ENCODE measurements at regions not wholly inside any gene's neighbourhood (a gene's known extent, or its start where the extent isn't known, plus 50 kb on each side); places are given as distances from the start of the nearest gene placed in this dataset.
"Not testable (repeated sequence)": the region's sequence is repeated elsewhere in the genome, so short reads cannot be mapped to it uniquely, and the experiment has no call there.

DNA sequence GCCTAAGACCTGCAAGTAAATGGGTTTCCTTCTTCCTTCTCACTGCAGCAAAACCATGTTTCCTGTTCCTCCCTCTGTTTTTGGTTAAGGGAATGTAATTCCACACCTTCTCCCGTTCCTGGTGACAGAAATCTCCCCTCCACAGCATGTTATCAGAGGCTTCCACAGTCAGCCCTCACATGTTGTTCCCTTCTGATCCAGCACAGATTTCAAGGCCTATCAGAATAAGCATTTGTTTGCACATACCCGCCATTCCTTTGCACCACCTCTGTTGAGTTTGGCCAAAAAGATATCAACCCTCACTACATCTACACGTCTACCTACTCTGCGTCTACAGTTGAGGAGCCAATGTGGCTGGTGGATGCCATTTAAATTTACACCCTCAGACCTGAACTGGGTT is 113.9 kb upstream of the GRM7 start:
- DNase-seq (ENCODE audit: low read depth in 2 of 2) = no peak

DNA sequence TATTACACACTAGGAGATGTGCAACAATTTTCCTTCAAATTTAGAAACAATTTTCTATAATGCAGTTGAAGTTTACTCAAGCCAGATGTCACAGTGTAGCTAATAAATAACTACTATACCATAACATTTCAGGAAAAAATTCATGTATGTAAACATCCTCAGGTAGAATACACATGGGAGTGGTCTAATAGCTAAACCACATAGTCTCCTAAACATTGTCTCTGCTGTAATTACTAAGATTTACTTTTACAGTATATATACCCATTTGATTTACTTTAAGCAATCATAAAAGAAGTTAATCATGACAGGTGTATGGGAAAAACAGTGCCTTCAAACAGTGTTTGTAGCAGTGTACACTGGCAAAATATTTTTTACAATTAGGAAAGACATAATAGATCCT is 110.1 kb upstream of the GRM7 start:
- no peak for DNase-seq (ENCODE audit: low read depth in 2 of 2)

DNA sequence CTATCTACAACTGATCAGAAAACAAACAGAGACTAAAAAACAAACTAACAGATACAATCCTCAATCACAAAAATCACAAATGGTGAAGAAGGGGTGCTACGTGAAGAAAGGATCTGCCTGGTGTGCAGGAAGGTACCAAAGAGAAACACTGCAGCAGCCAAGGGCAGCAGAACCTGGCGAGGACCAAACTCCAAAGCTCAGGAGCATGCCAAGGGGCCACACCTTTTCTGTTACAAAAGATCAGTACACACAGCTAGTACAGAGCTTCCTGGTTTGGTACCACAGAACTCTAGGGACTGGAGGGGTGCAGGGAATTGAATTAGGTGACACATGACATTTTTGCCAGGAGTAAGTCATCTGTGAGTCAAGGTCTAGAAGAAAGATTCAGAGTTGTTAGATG is 107.4 kb upstream of the GRM7 start:
- DNase-seq (ENCODE audit: low read depth in 2 of 2) = no peak

DNA sequence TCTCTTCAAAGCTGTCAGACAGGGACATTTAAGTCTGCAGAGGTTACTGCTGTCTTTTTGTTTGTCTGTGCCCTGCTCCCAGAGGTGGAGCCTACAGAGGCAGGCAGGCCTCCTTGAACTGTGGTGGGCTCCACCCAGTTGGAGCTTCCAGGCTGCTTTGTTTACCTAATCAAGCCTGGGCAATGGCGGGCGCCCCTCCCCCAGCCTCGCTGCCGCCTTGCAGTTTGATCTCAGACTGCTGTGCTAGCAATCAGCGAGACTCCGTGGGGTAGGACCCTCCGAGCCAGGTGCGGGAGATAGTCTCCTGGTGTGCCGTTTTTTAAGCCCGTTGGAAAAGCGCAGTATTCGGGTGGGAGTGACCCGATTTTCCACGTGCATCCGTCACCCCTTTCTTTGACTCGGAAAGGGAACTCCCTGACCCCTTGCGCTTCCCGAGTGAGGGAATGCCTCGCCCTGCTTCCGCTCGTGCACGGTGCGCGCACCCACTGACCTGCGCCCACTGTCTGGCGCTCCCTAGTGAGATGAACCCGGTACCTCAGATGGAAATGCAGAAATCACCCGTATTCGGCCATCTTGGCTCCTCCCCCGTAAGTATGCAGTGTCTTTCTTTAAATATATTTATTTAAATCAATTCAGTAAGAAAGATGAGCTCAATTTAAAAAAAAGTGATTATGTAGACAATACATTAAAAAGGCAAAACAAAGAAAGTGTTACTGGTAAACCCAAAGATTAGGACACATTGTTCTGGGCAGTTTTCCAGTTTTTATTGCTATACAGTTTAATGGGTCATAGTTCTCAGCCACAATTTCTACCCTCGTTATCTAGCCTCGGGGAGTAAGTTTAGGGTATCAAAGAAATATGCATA is 91.2 kb upstream of the GRM7 start:
- not testable (repeated sequence) for DNase-seq (ENCODE audit: low read depth in 2 of 2)

DNA sequence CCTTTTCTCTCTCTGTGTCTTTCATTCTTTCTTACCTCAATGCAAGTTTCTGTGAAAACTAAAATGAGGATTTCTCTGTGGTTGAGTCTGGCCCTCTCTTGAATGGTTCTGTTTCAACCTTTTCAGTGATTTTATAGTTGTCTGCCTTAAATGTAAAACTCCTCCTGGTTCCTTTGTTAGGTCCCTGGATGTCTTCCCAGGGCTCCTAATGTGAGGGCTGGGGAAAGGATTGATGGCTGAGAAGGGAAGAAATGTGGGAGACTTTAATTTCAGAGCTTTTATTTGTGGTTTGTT is 90.6 kb upstream of the GRM7 start:
- DNase-seq (ENCODE audit: low read depth in 2 of 2) = no peak

DNA sequence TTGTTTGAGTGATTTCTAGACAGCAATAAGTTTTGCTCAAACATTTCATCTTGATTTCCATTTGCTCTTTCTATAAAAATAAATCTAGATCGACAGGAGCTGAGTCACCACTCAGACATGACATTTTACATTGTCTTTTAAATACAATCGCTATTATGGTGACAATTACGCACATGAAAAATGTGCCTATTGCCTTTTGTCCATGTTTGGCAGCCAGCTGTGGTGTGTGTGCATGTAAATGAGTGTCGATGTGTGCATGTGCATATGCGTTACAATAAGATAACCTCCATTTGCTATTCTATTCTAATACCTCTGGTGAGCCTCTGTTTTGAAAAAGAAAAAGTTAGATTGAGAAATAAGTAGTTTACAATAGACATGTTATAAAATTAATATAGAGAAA is 89.7 kb upstream of the GRM7 start:
- no peak for DNase-seq (ENCODE audit: low read depth in 2 of 2)

DNA sequence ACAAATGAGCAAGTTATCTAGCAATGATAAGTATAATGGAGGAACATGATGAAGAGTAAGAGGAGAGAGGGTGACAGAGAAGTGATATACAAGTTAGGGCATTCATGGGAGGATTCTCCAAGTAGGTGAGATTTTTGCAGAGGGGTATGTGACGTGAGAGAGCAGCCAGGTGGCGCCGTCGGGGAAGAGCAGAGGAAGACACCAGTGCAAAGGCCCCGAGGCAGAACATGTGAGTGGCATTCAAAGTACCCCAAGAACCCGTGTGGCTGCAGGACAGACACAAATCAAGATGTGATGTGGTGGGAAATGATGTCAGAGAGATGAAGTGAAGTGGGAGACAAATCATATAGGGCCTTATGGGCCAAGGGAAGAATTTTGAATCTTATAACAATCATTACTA is 81.8 kb upstream of the GRM7 start:
- DNase-seq (ENCODE audit: low read depth in 2 of 2) = no peak

DNA sequence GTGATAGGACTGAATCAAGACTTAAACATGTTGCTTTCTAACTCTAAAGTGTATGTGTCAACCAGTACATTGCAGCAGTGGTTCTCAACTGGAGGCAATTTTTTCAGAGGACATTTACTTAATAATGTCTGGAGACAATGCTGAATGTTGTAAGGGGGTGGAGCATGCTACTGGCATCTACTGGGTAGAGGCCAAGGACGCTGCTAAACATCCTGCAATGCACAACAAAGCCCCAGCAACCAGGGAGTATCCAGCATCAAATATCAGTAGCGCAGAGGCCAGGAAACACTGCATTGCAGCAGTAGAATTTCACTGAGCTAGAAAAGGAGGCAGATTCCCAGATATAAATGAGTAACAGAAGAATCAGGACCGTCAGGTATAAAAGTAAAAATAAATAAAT is 79.8 kb upstream of the GRM7 start:
- DNase-seq (ENCODE audit: low read depth in 2 of 2) = no peak

DNA sequence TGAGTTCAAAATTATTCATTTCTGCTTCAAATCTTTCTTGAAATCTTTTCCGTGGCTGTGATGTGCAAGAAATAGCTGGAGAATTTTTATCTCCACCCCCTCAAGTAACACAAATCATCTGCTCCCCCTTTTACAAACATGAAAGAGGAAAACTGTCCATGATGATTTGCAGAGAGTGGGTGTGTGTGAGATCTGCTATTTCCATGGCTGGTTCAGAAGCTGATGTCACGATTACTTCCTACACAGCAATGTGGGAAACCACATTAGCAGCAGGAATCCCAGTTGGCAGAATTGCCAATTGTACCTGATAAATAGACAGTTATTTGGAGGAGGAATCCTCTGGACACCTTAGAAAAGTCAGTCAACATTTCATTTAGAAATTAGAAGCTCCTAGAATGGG is 75.2 kb upstream of the GRM7 start:
- DNase-seq (ENCODE audit: low read depth in 2 of 2) = no peak

DNA sequence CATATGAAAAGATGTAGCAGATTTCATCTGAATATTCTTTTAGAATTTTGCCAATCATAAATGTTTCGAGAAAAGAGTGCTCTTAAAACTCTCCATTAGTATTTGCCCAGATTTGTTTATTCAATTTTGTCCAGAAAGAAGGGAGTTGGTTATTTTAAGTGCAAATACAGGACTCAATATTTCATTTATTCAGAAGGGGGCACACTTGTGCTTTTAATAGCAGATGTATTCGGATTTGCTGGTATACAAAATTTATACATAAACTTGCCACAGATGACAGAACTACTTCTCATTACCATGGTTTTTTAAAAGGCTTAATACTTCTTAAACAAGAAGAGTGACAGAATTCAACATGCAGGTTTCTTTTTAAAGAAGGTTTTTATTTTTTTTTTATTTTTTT is 69.8 kb upstream of the GRM7 start:
- no peak for DNase-seq (ENCODE audit: low read depth in 2 of 2)

DNA sequence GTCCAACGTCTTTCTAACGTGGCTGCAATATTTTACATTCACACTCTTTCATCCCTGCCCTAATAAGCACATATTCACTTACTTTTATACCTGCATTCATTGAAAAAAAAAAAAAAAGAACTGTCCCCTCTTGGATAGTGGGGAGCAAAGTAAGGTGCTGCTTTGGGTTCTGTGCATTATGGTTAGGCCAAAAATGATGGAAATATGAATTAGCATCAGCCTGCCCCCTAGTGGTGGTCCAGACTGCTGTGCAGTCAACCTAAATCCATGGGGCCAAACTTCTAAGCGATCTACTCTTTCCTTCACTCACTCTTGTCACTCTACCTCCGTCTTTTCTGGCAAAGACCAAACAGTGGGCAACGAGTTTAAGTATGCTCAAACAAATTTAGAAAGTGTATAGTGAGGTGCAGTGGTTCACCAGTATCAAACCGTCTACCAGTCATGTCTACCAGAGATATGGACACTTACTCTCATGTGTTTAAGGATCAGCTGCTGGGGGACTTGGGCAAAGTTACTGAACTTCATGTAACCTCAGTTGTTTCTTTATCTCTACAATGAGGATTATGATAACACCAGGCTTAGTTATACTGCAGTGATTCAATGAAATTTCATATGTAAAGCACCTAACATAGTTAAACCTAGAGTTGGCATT is 61.5 kb upstream of the GRM7 start:
- no peak for DNase-seq (ENCODE audit: low read depth in 2 of 2)

DNA sequence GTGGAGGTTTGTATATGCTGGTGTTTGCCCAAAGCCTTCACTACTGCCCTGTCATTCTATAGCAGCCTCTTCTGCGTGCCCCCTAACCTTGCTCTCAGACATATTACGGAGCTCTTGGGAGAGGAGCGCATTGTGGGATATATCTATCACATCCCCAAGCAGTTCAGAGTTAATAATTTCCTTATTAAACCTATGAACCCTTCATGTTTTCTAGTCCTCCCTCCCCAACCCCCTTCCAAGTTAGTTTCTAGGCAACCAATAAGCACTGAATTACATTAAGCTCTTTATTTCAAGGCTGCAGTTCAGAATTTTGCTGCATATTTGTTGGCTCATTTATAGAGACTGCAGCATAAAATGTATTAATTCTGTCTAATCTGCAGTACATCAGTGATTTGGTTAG is 57.3 kb upstream of the GRM7 start:
- DNase-seq (ENCODE audit: low read depth in 2 of 2) = no peak

DNA sequence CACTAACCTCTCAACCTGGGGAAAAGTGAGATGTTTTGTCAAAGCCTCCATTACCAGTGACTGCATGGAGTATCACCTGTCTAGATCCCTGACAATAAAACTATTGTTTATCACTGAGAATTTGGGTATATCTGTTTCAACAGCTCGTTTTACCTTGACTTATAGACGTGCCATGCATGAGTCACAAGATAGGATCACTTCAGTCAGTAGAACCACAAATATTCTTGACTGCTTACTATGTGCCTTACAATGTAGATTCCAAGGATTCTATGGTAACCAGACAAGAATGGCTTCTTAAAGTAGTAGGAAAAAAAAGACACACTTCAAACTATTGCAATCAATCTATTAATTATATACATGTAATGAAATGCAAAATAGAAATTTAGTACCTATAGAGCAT is 55.7 kb upstream of the GRM7 start:
- peak; percentile 10 to 15 for DNase-seq (ENCODE audit: low read depth in 2 of 2)

DNA sequence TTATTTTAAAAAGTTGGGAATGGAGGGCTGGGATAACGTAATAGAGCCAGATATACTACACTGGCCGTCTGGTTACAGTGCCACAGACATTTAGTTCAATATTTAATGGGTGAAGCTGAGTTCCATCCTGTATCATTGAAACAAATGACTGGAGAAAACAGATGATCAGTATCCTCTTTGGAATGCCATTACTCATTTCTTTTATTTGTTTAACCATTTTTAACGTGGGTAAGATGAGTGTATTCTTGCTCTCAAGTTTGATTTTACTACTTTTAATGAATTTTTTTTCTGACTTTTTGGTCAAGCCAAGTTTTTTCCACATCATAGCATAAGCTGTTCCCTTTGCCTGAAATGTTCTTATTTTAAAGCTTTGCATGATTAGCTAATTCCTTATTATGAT is 53.9 kb upstream of the GRM7 start:
- DNase-seq (ENCODE audit: low read depth in 2 of 2) = no peak

DNA sequence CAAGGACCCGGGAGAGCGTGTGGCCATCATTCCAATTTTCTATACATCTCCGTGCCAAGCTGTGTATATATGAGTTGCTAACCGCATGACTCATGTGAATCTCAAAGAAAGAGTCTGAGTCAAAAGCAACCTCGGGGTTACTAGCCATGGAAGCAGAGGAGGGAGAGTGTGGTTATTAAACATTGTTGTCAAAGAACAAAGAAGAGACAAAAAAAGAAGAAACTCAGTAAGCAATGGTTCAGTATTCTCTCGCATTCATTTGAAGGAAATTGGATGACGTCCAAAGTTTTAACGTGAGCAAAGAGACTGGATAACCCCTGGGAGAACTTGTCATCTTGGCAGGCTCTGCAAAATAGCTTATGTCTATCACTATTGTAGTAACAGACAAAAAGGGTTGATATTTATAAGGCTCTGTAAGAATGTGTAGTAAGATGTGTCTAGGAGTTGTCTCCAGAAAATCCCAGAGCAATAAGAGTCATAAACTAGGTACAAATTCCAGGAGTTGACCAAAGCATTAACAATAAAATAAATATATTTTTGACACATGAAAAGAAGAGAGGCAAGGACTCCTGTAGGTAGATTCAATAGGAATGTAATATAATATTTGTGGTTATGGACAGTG is 52.8 kb upstream of the GRM7 start:
- peak; percentile 25 to 33 for DNase-seq (ENCODE audit: low read depth in 2 of 2)

DNA sequence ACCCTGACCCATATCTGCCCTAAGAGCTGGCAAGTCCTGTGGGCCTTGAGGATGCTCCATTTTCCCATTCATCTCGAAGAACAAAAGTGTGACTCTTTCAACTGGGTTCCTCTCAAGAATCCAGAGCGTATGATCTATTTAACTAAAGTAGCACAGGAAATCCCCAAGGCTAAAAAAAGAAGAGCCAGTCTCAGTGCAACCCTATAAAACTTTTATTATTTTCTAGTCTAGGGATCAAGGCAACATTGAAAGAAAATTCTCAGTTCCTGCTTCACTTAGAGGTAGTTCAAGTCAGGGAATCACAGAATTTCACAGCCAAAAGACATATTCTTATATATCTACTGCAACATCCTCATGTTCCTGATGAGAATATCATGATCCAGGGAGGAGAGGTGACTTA is 51.6 kb upstream of the GRM7 start:
- no peak for DNase-seq (ENCODE audit: low read depth in 2 of 2)
